H1 (cell line): ENCODE measurements at regions not wholly inside any gene's neighbourhood (a gene's known extent, or its start where the extent isn't known, plus 50 kb on each side); places are given as distances from the start of the nearest gene placed in this dataset.

Experiments used
- CTCF ChIA-PET: fragments of 300-600 bp; sonication (Branson Sonifier 250); formaldehyde crosslinking; loops from one replicate; lab custom pipeline; 2021; ENCODE audit not compliant: partially characterized antibody; lab: Charles Lee
- POLR2A ChIA-PET: fragments of 300-600 bp; sonication (Branson Sonifier 250); formaldehyde crosslinking; loops from one replicate; lab custom pipeline; 2021; ENCODE audit warnings: inconsistent platforms; ENCODE audit not compliant: partially characterized antibody; lab: Charles Lee
- DNase-seq, 2 experiments: peaks; one replicate each; pipeline versions ENCODE4 v3.0.0 to v3.0.0-alpha.2; 2010 to 2022; ENCODE audit warnings: low spot score in 2 of 2, low read depth in 1 of 2, mixed read lengths in 1 of 2
- FAIRE-seq: peaks from 2 replicates; lab custom pipeline; 2011; peaks lifted over from hg19 to GRCh38; lab: Jason Lieb, UNC
- H2AFZ ChIP-seq: 2 replicates; pipeline ENCODE4 v1.8.1; 2012; ENCODE audit warnings: low read length, inconsistent platforms
- H2AK5ac ChIP-seq: 2 replicates; pipeline ENCODE4 v1.6.1; 2013; ENCODE audit warnings: low read depth, low read length
- H2BK120ac ChIP-seq: replicated peaks from 2 replicates; pipeline ENCODE3; 2013; ENCODE audit warnings: low read depth, low read length, inconsistent platforms
- H2BK12ac ChIP-seq: 2 replicates; pipeline ENCODE4 v1.6.1; 2013; ENCODE audit warnings: low read depth, low read length
- H2BK15ac ChIP-seq: 2 replicates; pipeline ENCODE4 v1.6.1; 2013; ENCODE audit warnings: low read length
- H2BK20ac ChIP-seq: 2 replicates; pipeline ENCODE4 v1.6.1; 2013; ENCODE audit warnings: low read length
- H2BK5ac ChIP-seq: 2 replicates; pipeline ENCODE4 v1.6.1; 2013; ENCODE audit warnings: low read depth, low read length
- H3K14ac ChIP-seq: 2 replicates; pipeline ENCODE4 v1.6.1; 2013; ENCODE audit warnings: inconsistent platforms; ENCODE audit not compliant: insufficient read length
- H3K18ac ChIP-seq: 2 replicates; pipeline ENCODE4 v1.6.1; 2013; ENCODE audit warnings: low read length; ENCODE audit errors: extremely low read depth
- H3K23ac ChIP-seq: 2 replicates; pipeline ENCODE4 v1.6.1; 2013; ENCODE audit warnings: inconsistent platforms; ENCODE audit not compliant: insufficient read length
- H3K23me2 ChIP-seq: 2 replicates; pipeline ENCODE4 v1.6.1; 2013; ENCODE audit warnings: low read depth, low read length
- H3K27ac ChIP-seq: 2 replicates; pipeline ENCODE4 v1.6.1; 2011; ENCODE audit warnings: low read depth, low read length, inconsistent platforms
- H3K27me3 ChIP-seq, 4 experiments: replicated peaks in 1 of 4; 1 replicate in 1 of 4; 2 replicates in 3 of 4; pipeline versions ENCODE4 v1.6.1 to v1.8.1; 2011 to 2013; ENCODE audit warnings: low read length in 3 of 4, mild to moderate bottlenecking in 3 of 4, inconsistent platforms in 2 of 4, mixed read lengths in 2 of 4, moderate library complexity in 1 of 4; ENCODE audit not compliant: control insufficient read depth in 3 of 4, insufficient read depth in 3 of 4; ENCODE audit errors: extremely low read depth in 1 of 4
- H3K36me3 ChIP-seq, 4 experiments: 2 replicates each; pipeline versions ENCODE4 v1.6.1 to v1.8.1; 2011 to 2013; ENCODE audit warnings: mild to moderate bottlenecking in 4 of 4, low read length in 3 of 4, moderate library complexity in 2 of 4, control low read depth in 1 of 4, inconsistent platforms in 1 of 4; ENCODE audit not compliant: insufficient read depth in 4 of 4, control insufficient read depth in 2 of 4
- H3K4ac ChIP-seq: replicated peaks from 2 replicates; pipeline ENCODE3; 2013; ENCODE audit warnings: low read length, low read depth, mixed read lengths, inconsistent platforms; ENCODE audit not compliant: insufficient read length
- H3K4me1 ChIP-seq, 4 experiments: replicated peaks in 1 of 4; 1 replicate in 1 of 4; 2 replicates in 3 of 4; pipeline versions ENCODE4 v1.6.1 to v1.8.1; 2011 to 2013; ENCODE audit warnings: low read length in 3 of 4, inconsistent platforms in 2 of 4, mixed read lengths in 1 of 4; ENCODE audit not compliant: insufficient read depth in 4 of 4, control insufficient read depth in 3 of 4
- H3K4me2 ChIP-seq, 2 experiments: 2 replicates each; pipeline versions ENCODE4 v1.6.1 to v1.8.1; 2011 to 2013; ENCODE audit warnings: low read depth in 2 of 2, low read length in 2 of 2, control low read depth in 1 of 2, inconsistent platforms in 1 of 2, mild to moderate bottlenecking in 1 of 2; ENCODE audit not compliant: insufficient read depth in 1 of 2
- H3K4me3 ChIP-seq, 4 experiments: fragments of 200-600, 300-600 bp in 1 of 4; sonication (generic), shearing (Covaris generic), sonication (Bioruptor Twin) in 1 of 4; 2 replicates each; pipeline versions ENCODE4 v1.5.1 to v1.8.1; 2011 to 2016; ENCODE audit warnings: low read length in 4 of 4, low read depth in 3 of 4, control low read depth in 2 of 4, inconsistent platforms in 2 of 4, mild to moderate bottlenecking in 2 of 4, mixed read lengths in 1 of 4, moderate library complexity in 1 of 4; ENCODE audit not compliant: insufficient read depth in 2 of 4; ENCODE audit errors: extremely low read depth in 1 of 4
- H3K56ac ChIP-seq: replicated peaks from 2 replicates; pipeline ENCODE3; 2013; ENCODE audit warnings: low read depth, mild to moderate bottlenecking, mixed read lengths, low read length, inconsistent platforms; ENCODE audit not compliant: insufficient read length
- H3K79me1 ChIP-seq: 2 replicates; pipeline ENCODE4 v1.6.1; 2013; ENCODE audit warnings: low read depth, low read length, control low read depth
- H3K79me2 ChIP-seq, 2 experiments: 2 replicates each; pipeline versions ENCODE4 v1.6.1 to v1.8.1; 2012 to 2013; ENCODE audit warnings: low read length in 2 of 2, mild to moderate bottlenecking in 2 of 2, inconsistent platforms in 1 of 2; ENCODE audit not compliant: insufficient read depth in 2 of 2, control insufficient read depth in 1 of 2
- H3K9ac ChIP-seq, 4 experiments: replicated peaks in 1 of 4; 1 replicate in 1 of 4; 2 replicates in 3 of 4; pipeline versions ENCODE4 v1.6.1 to v1.8.1; 2011 to 2013; ENCODE audit warnings: low read depth in 3 of 4, low read length in 3 of 4, control low read depth in 2 of 4, mild to moderate bottlenecking in 2 of 4, moderate library complexity in 2 of 4, inconsistent platforms in 1 of 4; ENCODE audit errors: extremely low read depth in 1 of 4
- H3K9me3 ChIP-seq, 2 experiments: 2 replicates each; pipeline versions ENCODE4 v1.6.1 to v1.8.1; 2012 to 2013; ENCODE audit warnings: mild to moderate bottlenecking in 2 of 2, moderate library complexity in 2 of 2, control low read depth in 1 of 2, inconsistent platforms in 1 of 2, low read depth in 1 of 2, low read length in 1 of 2, mixed read lengths in 1 of 2; ENCODE audit not compliant: insufficient read depth in 2 of 2
- H4K20me1 ChIP-seq, 2 experiments: replicated peaks in 1 of 2; 2 replicates each; pipeline versions ENCODE3 to v1.8.1; 2011 to 2013; ENCODE audit warnings: inconsistent platforms in 2 of 2, low read length in 2 of 2, mild to moderate bottlenecking in 1 of 2; ENCODE audit not compliant: insufficient read depth in 2 of 2, control insufficient read depth in 1 of 2
- H4K5ac ChIP-seq: 2 replicates; pipeline ENCODE4 v1.6.1; 2013; ENCODE audit warnings: low read length, low read depth, mixed read lengths, inconsistent platforms; ENCODE audit not compliant: insufficient read length
- H4K8ac ChIP-seq: 2 replicates; pipeline ENCODE4 v1.8.0; 2013; ENCODE audit warnings: mild to moderate bottlenecking, moderate library complexity, low read length, inconsistent platforms; ENCODE audit not compliant: insufficient read depth; ENCODE audit errors: extremely low read depth
- H4K91ac ChIP-seq: replicated peaks from 2 replicates; pipeline ENCODE3; 2013; ENCODE audit warnings: low read length, mixed read lengths, inconsistent platforms; ENCODE audit not compliant: insufficient read length
- BCL11A ChIP-seq, 2 experiments: IDR thresholded peaks; one replicate each; pipeline ENCODE4 v1.6.1; 2011; ENCODE audit warnings: low read depth in 2 of 2, low read length in 2 of 2, mild to moderate bottlenecking in 2 of 2
- CTCF ChIP-seq, 3 experiments: IDR thresholded peaks; 1 replicate in 2 of 3; 2 replicates in 1 of 3; pipeline versions ENCODE4 v1.5.1 to v1.6.1; 2011; ENCODE audit warnings: low read length in 3 of 3, mild to moderate bottlenecking in 3 of 3, inconsistent platforms in 2 of 3, low read depth in 1 of 3, moderate library complexity in 1 of 3; ENCODE audit not compliant: insufficient read depth in 1 of 3; ENCODE audit errors: control extremely low read depth in 1 of 3
- HDAC6 ChIP-seq: IDR thresholded peaks from one replicate; pipeline ENCODE4 v1.7.1; 2012; ENCODE audit warnings: low read depth, mild to moderate bottlenecking, inconsistent platforms, low read length, moderate library complexity
- KDM1A ChIP-seq: fragments of 200-600, 300-600 bp; sonication (generic); IDR thresholded peaks from 2 replicates; pipeline ENCODE4 v1.7.1; 2016; ENCODE audit warnings: mild to moderate bottlenecking, low read length, borderline replicate concordance
- RAD21 ChIP-seq, 2 experiments: IDR thresholded peaks in 1 of 2; conservative IDR thresholded peaks in 1 of 2; 2 replicates each; pipeline ENCODE4 v1.6.1; 2011; ENCODE audit warnings: low read depth in 2 of 2, low read length in 2 of 2, improper control_type of control experiment in 1 of 2, inconsistent platforms in 1 of 2, mild to moderate bottlenecking in 1 of 2, moderate library complexity in 1 of 2
- SIRT6 ChIP-seq: IDR thresholded peaks from one replicate; pipeline ENCODE4 v1.7.1; 2012; ENCODE audit warnings: low read length, inconsistent platforms
- SRF ChIP-seq: IDR thresholded peaks from 2 replicates; pipeline ENCODE4 v1.6.1; 2011; ENCODE audit warnings: mild to moderate bottlenecking, low read depth, low read length, moderate library complexity
- SUZ12 ChIP-seq: fragments of 200-600 bp; sonication (generic); IDR thresholded peaks from 2 replicates; pipeline ENCODE4 v1.6.1; 2012; ENCODE audit warnings: mild to moderate bottlenecking, inconsistent platforms, low read length, moderate library complexity, mixed read lengths
- TCF12 ChIP-seq: IDR thresholded peaks from 2 replicates; pipeline ENCODE4 v1.6.1; 2011; ENCODE audit warnings: low read depth, mild to moderate bottlenecking, low read length
- ZNF274 ChIP-seq: IDR thresholded peaks from 2 replicates; pipeline ENCODE4 v1.7.0; 2012; ENCODE audit warnings: low read length, borderline replicate concordance; ENCODE audit errors: extremely low read depth
- WGBS, 2 experiments: shearing (Covaris generic) in 1 of 2; methylation state at CpG; one replicate each; pipeline versions ENCODE4 v1.1.6 to v1.1.7; 2013 to 2015; ENCODE audit warnings: low lambda C conversion rate in 2 of 2, mixed read lengths in 2 of 2, inconsistent platforms in 1 of 2, low coverage in 1 of 2, missing lambda C conversion rate in 1 of 2; ENCODE audit not compliant: insufficient replicate concordance in 2 of 2, insufficient coverage in 1 of 2, insufficient read length in 1 of 2; ENCODE audit errors: extremely low coverage in 1 of 2, missing lambda C conversion rate in 1 of 2; 5-methylcytosine and 5-hydroxymethylcytosine counted together

DNA sequence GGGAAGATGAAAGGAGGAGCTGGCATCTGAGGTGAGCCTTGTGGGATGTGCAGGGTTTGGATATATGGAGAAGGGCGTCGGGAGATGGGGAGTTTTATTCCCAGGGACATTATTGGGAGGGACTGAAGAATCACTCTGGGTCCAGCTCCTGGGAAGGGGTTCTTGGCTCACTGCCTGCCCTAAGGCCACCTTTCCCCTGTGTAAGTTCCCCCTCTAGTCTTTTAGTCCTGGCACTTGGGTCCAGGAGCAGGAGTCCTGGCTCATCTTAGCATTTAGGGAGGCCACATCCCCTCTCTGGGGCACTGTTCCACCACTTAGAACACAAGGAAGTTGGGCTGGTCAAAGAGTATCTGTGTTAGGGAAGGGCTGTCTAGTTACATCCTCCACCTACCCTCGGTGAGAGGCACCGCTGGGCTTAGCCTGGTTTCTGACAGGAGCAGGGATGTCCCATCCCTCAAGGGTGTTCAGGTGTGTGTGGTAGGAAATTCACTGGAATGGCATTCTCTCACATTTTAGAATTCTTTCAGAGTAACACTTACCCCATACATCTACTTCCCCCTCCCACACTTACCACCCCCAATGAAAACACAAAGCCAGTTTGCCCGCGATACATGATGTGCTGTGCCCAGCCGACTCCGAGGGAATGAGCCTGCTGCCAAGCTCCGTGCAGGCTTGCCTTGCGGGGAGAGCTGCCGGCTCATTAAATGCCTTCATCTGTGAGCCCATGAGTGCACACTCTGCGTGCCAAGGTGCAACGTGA, 86.7 kb downstream of the FAM43A start:
- no peak overlapping the region for H3K4me3 ChIP-seq
- H2BK20ac ChIP-seq = no peak overlapping the region
- H2AK5ac ChIP-seq = no peak overlapping the region
- H2BK15ac ChIP-seq = no peak overlapping the region
- no peaks in the 10 kb centered on the region for H3K79me2 ChIP-seq
- H4K5ac ChIP-seq = no peak overlapping the region
- no peak overlapping the region for H2BK5ac ChIP-seq
- no peaks in the 10 kb centered on the region for H3K79me1 ChIP-seq
- H2BK120ac ChIP-seq = no peak overlapping the region
- H3K27me3 ChIP-seq = peaks cover 0 to 7% (median 2%) of the 10 kb centered on the region in 4 experiments; a peak in 4 of 7 replicates
- no peaks in the 10 kb centered on the region for H3K9me3 ChIP-seq
- no peak overlapping the region for H4K91ac ChIP-seq
- no peak overlapping the region for H3K14ac ChIP-seq
- peaks cover 0 to 8% (median 4%) of the 10 kb centered on the region in 4 experiments; a peak in 6 of 7 replicates for H3K4me1 ChIP-seq
- H3K56ac ChIP-seq = no peak overlapping the region
- ChIA-PET POLR2A (interaction anchor here (1.2 kb wide), 1 partner anchor 46 kb away, joined by 3 read pairs; no protein-coding TSS in a partner anchor), CTCF (interaction anchor here (1.2 to 2.0 kb wide), 3 partner anchors 12 to 292 kb away, joined by 3 to 8 read pairs (median 4); no protein-coding TSS in a partner anchor)
- H3K18ac ChIP-seq = no peak overlapping the region
- H4K8ac ChIP-seq = no peak overlapping the region
- no peak overlapping the region for H3K27ac ChIP-seq
- no peak overlapping the region for H2AFZ ChIP-seq
- no peak overlapping the region for H3K9ac ChIP-seq
- H2BK12ac ChIP-seq = no peak overlapping the region
- H3K23me2 ChIP-seq = peaks cover 3% of the 10 kb centered on the region; the same call in 1 of the 2 replicates
- DNase-seq (no peak), FAIRE-seq (no peak)
- no peaks in the 10 kb centered on the region for H4K20me1 ChIP-seq
- no peak overlapping the region for H3K4ac ChIP-seq
- H3K4me2 ChIP-seq = no peak overlapping the region
- 85% methylated on average over 13 of the region's 13 CpGs; no CpG with 5 or more reads in 1 of the 2 experiments for WGBS, 2 experiments
- H3K23ac ChIP-seq = no peak overlapping the region
- no peaks in the 10 kb centered on the region for H3K36me3 ChIP-seq
- no peak for TF ChIP-seq HDAC6
- no peak for TF ChIP-seq SIRT6
- TF ChIP-seq RAD21 (IDR thresholded peaks at IDR 0.05 in 1 of 2, conservative IDR thresholded peaks at IDR 0.05 in 1 of 2; ENCODE audit: low read depth in 2 of 2, low read length in 2 of 2) = no peak
- no peak for TF ChIP-seq TCF12
- TF ChIP-seq SUZ12 = no peak
- TF ChIP-seq SRF = no peak
- TF ChIP-seq KDM1A = no peak
- TF ChIP-seq ZNF274 = no peak
- no peak for TF ChIP-seq CTCF (IDR thresholded peaks at IDR 0.05; ENCODE audit: control extremely low read depth in 1 of 3, insufficient read depth in 1 of 3, low read depth in 1 of 3, low read length in 3 of 3)
- TF ChIP-seq BCL11A (IDR thresholded peaks at IDR 0.05; ENCODE audit: low read depth in 2 of 2, low read length in 2 of 2) = no peak
